ENCODE measurements at regions not wholly inside any gene's neighbourhood (a gene's known extent, or its start where the extent isn't known, plus 50 kb on each side); places are given as distances from the start of the nearest gene placed in this dataset.

DNA sequence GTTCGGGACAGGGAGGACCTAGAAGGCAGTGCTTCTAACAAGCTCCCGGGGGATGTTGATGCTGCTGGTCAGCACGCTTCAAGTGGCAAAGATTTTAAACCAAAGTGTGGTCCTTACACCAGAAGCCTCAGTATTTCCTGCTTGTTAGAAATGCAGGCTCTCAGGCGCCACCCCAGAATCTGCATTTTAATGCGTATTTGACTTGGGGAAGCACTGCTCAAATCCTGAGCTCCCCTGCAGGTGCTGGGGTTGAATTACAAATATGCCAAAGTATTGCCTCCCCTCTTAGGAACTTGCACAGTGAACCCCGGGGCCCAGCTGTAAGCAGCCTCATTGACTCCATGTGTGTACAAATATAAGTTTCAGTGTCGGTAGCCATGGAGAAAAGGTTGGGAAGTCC lies 70.8 kb upstream of the RAI2 start:
- ATAC-seq (replicated peaks): no peak
- Mint-ChIP-seq H3K9me3 (peaks cover 0 to under 1% of the 10 kb centered on the region in 2 donors), H3K4me3 (no peak overlapping the region), H3K36me3 (no peaks in the 10 kb centered on the region), H3K27ac (no peak overlapping the region), H3K4me1 (no peaks in the 10 kb centered on the region), H3K27me3 (peaks cover 0 to 10% of the 10 kb centered on the region in 2 donors)
- no peak for DNase-seq

DNA sequence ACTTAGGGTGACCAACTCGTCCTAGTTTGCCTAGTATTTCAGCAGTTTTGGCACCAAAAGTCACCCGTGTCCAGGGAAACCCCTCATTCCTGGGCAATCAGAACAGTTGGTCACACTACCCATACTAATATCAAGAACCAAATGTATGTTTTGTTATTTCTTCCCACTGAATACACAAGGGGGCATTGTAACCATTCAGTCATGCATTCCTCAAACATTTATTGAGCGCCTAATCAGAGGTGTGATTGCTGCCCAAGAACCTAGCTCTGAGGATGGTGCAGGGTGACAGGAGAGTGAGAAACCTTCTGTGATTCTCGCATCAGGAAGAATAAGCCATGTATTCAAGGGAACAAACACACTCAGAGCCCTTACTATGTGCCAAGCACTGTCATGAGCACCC lies 69.8 kb upstream of the RAI2 start:
- H3K36me3 Mint-ChIP-seq: no peaks in the 10 kb centered on the region
- H3K4me1 Mint-ChIP-seq: no peaks in the 10 kb centered on the region
- no peak overlapping the region for H3K4me3 Mint-ChIP-seq
- peaks cover 0 to 9% of the 10 kb centered on the region in 2 donors for H3K27me3 Mint-ChIP-seq
- DNase-seq: no peak
- peaks cover 5 to 7% of the 10 kb centered on the region in 2 donors for H3K9me3 Mint-ChIP-seq
- no peak overlapping the region for H3K27ac Mint-ChIP-seq
- no peak for ATAC-seq (replicated peaks)

DNA sequence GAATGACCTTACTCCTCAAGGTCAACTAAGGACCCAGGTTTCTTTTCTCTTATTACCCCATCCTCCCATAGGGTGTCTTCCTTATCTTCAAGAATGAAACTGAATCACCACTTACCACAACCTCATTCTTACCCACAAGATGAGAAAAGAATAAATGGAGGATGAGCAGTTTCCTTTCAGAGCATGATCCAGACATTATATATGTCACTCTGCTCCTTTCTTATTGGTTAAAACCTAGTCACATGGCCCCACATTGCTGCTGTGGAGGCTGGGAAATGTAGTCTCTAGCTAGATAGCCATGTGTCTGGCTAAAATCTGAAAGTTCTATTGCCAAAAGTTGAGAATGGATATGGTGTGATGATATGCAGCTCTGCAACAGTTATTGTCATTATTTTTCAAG lies 62.4 kb upstream of the RAI2 start:
- Mint-ChIP-seq H3K36me3 (no peaks in the 10 kb centered on the region), H3K4me1 (no peaks in the 10 kb centered on the region), H3K9me3 (peaks cover 5 to 10% of the 10 kb centered on the region in 2 donors), H3K27ac (no peak overlapping the region), H3K27me3 (no peaks in the 10 kb centered on the region), H3K4me3 (no peak overlapping the region)
- ATAC-seq (replicated peaks) (peak; percentile 34 to 57), DNase-seq (no peak)

DNA sequence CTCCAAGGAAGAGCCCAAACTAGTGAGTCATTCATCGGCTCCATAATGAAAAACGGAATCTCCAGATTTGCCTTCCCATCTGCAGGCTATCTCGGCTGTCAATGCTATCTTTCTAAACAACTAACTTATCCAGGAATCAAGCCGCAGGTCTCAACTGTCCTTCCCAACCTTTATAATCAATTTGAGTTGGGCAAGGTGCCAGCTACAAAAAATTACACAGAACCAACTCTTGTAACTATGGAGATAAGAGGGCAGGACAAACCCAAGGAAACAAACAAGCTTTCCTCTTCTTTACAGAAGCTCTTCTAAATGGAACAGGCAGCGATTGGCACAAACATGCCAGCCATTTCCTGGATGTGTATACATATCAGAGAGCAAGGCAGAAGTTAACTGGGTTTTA lies 61.2 kb upstream of the RAI2 start:
- no peak overlapping the region for H3K27ac Mint-ChIP-seq
- DNase-seq (no peak), ATAC-seq (replicated peaks) (no peak)
- H3K27me3 Mint-ChIP-seq: no peaks in the 10 kb centered on the region
- H3K4me1 Mint-ChIP-seq: no peaks in the 10 kb centered on the region
- H3K36me3 Mint-ChIP-seq: no peaks in the 10 kb centered on the region
- no peak overlapping the region for H3K4me3 Mint-ChIP-seq
- H3K9me3 Mint-ChIP-seq: peaks cover 5 to 10% of the 10 kb centered on the region in 2 donors

DNA sequence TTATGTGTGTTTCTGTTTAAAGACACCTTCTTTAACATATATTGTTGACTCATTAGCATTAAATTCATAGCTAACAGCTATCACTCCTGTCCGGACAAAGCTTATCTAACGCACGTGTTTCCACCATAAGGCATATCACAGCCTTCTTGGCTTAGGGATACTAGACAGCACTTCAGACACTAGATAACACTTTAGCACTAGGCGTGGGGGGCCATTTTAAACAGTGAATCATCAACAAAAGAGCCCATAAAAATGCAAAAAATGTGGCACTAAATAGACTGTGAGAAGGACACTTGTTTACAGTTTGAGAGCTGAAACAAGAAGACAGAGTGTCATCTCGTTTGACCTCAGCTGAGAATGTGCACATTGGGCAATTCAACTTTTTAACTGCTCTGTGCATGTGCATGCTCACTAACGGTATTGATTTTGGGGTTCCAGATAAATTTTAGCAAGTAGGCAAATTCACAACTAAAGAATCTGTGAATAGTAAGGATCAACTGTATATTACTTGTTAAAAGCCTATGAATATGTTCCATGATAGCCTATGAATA lies 58.9 kb upstream of the RAI2 start:
- Mint-ChIP-seq H3K9me3 (peaks cover 2 to 3% of the 10 kb centered on the region in 2 donors), H3K27me3 (peaks cover 4 to 5% of the 10 kb centered on the region in 2 donors), H3K27ac (no peak overlapping the region), H3K36me3 (no peaks in the 10 kb centered on the region), H3K4me1 (no peaks in the 10 kb centered on the region), H3K4me3 (no peak overlapping the region)
- DNase-seq: no peak
- ATAC-seq (replicated peaks): no peak

DNA sequence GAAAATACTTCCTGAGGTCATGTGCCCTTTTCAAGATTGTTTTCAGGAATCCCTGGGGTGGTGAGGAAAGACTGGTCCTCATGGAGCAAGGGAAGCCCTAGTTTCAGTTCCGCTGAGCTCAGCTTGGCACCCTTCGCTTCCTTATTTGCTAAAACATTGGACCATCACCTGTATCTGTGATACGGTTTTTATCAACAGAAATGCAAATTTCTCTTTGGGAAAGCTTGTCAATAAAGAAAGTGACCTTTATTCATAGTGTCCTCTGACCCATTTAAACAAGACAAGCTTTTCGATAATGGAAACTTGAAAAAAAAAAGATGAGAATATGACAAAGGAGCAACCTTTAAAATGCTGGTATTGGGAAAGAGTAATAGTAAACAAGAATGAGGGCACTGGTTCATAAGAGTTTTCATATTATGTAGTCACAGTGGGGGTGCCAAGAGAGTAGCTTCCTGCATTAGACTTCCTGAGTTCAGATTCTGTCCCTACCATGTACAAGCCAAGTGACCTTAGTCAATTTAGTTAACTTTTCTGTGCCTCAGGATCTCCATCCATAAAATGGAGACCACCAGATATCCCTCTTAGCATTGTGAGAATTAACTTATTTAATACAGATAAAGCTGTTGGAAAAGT lies 57.0 kb upstream of the RAI2 start:
- Mint-ChIP-seq H3K4me3 (no peak overlapping the region), H3K9me3 (peaks cover 0 to 2% of the 10 kb centered on the region in 2 donors), H3K4me1 (no peaks in the 10 kb centered on the region), H3K36me3 (no peaks in the 10 kb centered on the region), H3K27me3 (peaks cover 4 to 5% of the 10 kb centered on the region in 2 donors), H3K27ac (no peak overlapping the region)
- ATAC-seq (replicated peaks): no peak
- DNase-seq: no peak

DNA sequence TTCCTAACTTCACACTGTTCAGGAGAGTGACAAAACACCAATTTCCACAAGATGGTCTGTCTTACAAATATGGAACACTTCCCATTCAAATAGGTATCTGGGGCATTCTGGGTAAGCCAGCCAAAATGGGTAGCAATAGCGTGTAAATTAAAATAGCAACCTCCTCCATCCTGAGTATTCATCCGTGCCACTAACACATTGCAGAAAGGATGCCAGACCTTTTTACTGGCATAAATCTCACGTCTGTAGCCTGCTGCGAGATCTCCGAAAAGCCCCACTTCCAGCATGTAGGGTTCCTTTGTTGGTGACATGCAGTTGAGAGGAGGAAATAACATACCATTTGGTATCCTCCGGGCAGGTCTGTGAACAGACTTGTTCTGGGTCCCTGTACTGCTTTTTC lies 52.7 kb upstream of the RAI2 start:
- ATAC-seq (replicated peaks): no peak

More for the DNA sequence above, 52.7 kb upstream of the RAI2 start:
- H3K4me3 Mint-ChIP-seq: no peak overlapping the region
- H3K9me3 Mint-ChIP-seq: peaks cover 3% of the 10 kb centered on the region in 2 donors
- no peak for DNase-seq
- H3K27me3 Mint-ChIP-seq: peaks cover 4 to 5% of the 10 kb centered on the region in 2 donors
- H3K36me3 Mint-ChIP-seq: no peaks in the 10 kb centered on the region
- no peak overlapping the region for H3K27ac Mint-ChIP-seq
- H3K4me1 Mint-ChIP-seq: no peaks in the 10 kb centered on the region
